GM23338 (cell line): ENCODE measurements at regions not wholly inside any gene's neighbourhood (a gene's known extent, or its start where the extent isn't known, plus 50 kb on each side); places are given as distances from the start of the nearest gene placed in this dataset.

ENCODE experiments used
- CTCF ChIP-seq, 2 experiments: fragments of 200-600 bp in 1 of 2; sonication (generic) in 1 of 2; conservative IDR thresholded peaks; 2 replicates each; pipeline versions ENCODE4 v1.5.1 to v1.6.1; 2016 to 2017; ENCODE audit warnings: antibody characterized with exemption in 2 of 2, low read depth in 2 of 2, mild to moderate bottlenecking in 2 of 2, moderate library complexity in 1 of 2
- EZH2 ChIP-seq: fragments of 200-600 bp; sonication (generic); IDR thresholded peaks from one replicate; pipeline ENCODE4 v1.8.0; 2017; ENCODE audit warnings: antibody characterized with exemption, mild to moderate bottlenecking, low read depth; ENCODE audit not compliant: unreplicated experiment

GRCh38 chr11:109251230-109251629 is 170.8 kb upstream of the C11orf87 start:
- TF ChIP-seq EZH2 = no peak
- no peak for TF ChIP-seq CTCF (conservative IDR thresholded peaks at IDR 0.05; ENCODE audit: low read depth in 2 of 2)
